Fibroblast of skin of back (primary cell): ENCODE measurements at regions not wholly inside any gene's neighbourhood (a gene's known extent, or its start where the extent isn't known, plus 50 kb on each side); places are given as distances from the start of the nearest gene placed in this dataset.

Experiments
- DNase-seq: peaks from one replicate; pipeline ENCODE4 v3.0.0-alpha.2; 2013

GRCh38 chr16:79439901-79440300, 160.6 kb downstream of the MAF start:
- DNase-seq: no peak

GRCh38 chr16:79437764-79438751, 162.5 kb downstream of the MAF start:
- peak; percentile 50 for DNase-seq

DNA sequence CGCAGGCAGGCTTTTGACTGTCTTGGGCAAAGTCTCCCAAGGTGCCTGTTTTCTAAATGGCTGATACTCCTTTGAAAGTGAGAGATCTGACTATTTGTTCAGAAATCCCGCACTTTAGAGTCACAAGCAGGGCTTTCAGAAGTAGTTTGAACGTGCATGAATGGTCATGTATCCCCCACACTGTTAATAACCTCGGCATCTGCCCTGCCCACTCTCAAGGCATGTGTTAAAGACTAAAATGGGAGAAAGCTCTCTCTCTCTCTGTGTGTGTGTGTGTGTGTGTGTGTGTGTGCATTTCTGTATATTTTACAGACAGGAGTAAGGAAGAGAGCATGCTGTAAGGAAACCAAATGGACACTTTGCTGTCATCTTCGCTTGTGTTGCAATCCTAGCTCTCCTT, 163.7 kb downstream of the MAF start:
- DNase-seq: no peak

- DNase-seq: no peak
These were observed 165.8 kb downstream of the MAF start for GRCh38 chr16:79434771-79435170.

- DNase-seq: no peak
These were observed 166.4 kb downstream of the MAF start for GRCh38 chr16:79434092-79434491.

DNA sequence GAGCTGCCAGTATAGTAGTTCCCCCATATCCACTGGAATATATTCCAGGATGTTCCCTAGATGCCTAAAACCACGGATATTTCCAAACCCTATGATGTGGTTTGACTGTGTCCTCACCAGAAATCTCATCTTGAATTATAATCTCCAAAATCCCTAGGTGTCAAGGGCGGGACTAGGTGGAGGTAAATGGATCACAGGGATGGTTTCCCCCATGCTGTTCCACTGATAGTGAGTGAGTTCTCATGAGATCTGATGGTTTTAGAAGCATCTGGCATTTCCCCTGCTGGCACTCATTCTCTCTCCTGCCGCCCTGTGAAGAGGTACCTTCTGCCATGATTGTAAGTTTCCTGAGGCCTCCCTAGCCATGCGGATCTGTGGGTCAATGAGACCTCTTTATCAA, 168.6 kb downstream of the MAF start:
- DNase-seq: no peak

DNA sequence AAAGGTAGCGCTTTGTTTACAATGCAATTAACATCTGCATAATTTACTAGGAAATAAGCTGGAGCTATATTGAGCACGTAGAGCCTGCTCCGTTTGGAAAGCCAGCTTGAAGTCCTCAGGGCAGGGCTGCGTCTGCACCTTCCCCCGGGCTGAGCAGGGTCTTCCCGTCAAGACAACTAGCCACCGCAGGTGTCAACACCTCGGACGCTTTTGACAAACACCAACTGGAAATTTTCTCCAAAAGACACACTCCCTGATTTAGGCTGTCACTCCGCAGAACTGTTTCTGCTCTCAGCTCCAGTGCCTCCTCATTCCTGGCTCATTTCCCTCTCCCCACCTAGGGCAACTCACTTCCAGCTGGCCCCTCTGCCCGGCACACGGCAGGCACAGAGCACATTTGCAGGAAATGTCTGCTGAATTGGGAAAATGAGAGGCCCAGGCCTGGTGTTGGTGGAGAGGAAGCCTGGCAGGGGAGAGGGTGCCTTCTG, 170.3 kb downstream of the MAF start:
- no peak for DNase-seq

DNA sequence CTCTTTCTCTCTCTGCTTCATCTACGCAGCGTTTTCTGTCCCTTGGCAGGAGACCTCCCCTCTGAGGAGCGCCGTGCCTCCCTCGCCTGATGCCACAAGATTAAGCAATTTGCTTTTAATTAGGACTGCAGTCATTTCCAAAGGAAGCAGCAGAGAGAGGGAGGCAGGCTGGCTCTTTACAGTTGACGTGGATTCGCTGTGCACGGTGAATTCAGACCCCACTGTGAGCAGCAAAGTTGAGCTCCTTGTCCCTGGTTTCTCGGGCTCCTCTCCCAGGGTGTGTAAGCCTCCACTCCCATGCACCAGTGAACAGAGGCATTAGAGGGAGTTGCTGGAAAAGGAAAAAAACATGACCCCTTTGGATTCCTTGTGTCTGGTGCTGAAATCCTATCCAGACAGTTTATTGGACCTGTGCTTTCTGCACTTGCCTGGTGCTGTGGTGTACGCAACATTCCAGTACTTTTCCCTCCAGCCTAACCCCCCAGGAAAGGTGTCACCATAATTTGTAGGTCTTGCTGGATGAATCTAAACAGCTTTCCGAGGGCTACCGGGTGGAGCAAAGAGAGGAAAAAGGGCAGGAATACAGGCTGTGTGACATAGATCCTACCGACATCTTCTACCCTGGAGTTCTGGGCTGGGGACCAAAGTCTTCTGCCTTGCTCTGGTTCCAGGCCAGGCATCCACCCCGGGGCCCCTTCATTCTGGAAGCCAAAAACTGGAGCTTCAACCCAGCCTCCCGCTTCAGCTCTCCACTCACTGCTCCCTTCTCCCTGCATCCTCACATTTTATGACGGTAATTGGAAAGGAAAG, 171.0 kb downstream of the MAF start:
- no peak for DNase-seq

DNA sequence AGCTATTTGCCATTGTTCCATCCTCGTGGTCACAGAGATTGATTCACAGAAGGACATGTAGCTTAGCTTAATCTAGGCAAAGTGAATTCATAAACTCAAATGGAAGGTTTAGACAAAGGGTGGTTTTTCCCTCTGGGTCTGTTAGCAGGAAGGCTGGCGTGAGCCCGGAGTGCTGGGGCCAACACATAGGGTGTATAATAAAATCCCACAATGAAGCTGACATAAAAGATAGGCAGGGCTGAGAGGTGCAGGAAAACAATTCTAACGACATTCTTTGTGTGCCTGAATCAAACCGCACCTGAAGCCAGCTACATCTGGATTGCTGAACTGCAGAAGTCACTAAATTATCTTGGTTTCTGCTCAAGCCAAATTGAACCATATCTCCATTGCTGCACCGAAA, 173.9 kb downstream of the MAF start:
- no peak for DNase-seq

- no peak for DNase-seq
These were observed 178.5 kb downstream of the MAF start for GRCh38 chr16:79422064-79422463.

- no peak for DNase-seq
These were observed 179.4 kb downstream of the MAF start for GRCh38 chr16:79421126-79421525.

- DNase-seq: no peak
These were observed 180.0 kb downstream of the MAF start for GRCh38 chr16:79420493-79420892.

GRCh38 chr16:79419148-79419547, 181.4 kb downstream of the MAF start:
- DNase-seq: no peak

- DNase-seq: no peak
These were observed 182.9 kb downstream of the MAF start for GRCh38 chr16:79417601-79418008.

DNA sequence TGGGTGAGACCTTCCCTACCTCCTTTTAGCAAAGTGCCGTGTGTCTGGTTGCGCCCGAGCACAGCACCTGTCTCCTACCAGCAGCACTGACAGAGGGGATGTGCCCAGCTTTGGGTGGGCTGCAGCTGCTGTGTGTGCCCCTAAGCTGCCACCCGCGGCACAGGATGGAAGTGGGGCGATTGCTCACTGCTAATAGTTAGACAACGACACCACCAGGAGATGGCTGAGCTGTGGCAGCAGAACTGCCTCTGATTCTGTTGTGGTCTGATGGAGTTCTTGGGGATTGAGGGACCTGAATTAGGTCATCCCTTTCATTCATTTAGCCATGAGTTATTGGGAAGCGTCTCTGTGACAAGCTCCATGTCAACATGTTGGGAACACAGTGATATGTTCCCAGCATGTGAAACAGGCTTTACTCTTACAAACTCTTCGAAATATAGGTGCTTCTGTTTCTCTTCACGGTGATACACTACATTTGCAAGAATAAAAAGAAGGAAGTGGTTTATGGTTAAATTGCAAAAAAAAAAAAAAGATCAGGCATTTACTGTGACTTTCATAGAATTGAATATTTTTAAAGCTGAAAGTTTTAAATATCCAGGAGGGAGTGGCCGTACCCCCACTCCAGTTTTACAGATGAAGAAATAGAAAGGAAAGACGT, 184.4 kb downstream of the MAF start:
- no peak for DNase-seq

GRCh38 chr16:79412783-79413225, 187.7 kb downstream of the MAF start:
- DNase-seq: no peak

DNA sequence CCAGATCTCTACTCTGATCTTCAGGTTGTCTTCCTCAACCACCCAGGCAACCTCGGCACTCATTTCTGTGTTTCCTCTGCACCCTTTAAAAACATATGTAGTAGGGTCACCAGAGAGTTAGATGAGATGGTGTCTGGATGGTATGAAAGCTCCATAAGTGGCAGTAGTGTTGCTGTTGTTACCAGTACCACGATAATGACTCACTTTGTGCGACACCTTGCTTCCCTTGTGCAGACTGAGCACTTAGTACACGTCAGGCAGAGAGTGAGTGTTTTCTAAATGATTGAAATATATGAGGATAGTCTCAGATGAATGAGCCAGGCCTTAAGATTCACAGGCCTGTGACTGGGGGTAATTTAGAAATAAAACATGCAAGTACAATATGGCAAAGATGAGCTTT, 188.7 kb downstream of the MAF start:
- DNase-seq: no peak

GRCh38 chr16:79411357-79411756, 189.2 kb downstream of the MAF start:
- no peak for DNase-seq

DNA sequence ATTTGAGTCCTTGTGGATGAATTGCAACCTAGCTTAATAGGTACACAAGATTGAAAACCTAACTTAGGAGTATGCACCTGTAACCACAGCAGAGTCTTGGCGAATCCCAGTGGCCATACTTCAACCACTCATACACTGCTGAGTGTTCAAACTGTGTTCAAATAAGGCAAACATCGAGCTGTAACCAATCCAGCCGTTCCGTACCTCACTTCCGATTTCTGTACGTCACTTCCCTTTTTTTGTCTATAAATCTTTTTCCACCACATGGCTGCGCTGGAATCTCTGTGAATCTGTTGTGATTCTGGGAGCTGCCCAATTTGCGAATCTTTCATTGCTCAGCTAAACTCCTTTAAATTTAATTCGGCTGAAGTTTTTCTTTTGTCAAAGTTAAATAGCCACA, 190.6 kb downstream of the MAF start:
- no peak for DNase-seq

DNA sequence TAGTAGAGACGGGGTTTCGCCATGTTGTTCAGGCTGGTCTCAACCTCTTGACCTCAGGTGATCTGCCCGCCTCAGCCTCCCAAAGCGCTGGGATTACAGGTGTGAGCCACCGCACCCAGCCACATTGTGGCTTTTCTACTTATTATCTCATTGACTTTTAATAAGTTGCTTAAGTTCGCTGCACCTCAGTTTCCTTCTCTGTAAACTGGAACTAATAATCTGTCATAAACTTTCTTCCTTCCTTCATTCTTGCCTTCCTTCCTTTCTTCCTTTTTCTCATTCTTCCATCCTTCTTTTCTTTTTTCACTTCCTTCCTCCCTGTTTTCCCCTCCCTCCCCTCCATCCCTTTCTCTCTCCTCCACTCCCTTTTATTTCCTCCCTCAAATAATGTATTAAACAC, 192.2 kb downstream of the MAF start:
- no peak for DNase-seq

DNA sequence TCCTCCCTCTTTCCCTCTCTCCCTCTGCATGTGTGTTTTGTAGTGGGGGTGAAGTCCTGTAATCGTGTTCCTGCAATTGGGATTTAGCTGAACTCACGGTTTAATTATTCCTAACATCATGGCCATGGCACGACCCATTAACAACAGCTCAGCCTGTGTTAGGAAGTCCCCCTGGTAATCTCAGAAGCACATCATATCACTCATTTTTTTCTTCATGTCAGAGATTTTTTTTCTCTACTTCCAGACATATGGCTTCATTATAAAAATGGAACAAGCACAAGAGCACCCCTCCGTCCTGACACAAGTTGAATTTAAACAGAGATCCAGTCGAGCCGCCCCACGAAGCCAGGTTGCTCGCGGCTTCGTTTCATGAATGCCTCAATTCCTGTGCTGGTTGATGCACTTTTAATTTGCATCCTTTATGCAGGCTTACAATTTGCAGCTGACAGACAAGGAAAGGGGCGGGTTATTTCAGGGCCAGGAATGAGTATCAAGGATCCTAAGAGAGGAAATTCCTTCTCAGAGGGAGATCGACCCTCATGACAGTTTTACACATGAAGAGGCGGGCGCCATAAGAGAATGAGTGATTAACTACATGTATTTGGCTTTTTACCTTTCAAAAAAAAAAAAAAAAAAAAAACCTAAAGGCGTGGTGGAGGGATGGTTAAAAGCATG, 192.9 kb downstream of the MAF start:
- DNase-seq: no peak

- DNase-seq: no peak
These were observed 193.5 kb downstream of the MAF start for GRCh38 chr16:79407005-79407404.
